ENCODE measurements at regions not wholly inside any gene's neighbourhood (a gene's known extent, or its start where the extent isn't known, plus 50 kb on each side); places are given as distances from the start of the nearest gene placed in this dataset.

DNA sequence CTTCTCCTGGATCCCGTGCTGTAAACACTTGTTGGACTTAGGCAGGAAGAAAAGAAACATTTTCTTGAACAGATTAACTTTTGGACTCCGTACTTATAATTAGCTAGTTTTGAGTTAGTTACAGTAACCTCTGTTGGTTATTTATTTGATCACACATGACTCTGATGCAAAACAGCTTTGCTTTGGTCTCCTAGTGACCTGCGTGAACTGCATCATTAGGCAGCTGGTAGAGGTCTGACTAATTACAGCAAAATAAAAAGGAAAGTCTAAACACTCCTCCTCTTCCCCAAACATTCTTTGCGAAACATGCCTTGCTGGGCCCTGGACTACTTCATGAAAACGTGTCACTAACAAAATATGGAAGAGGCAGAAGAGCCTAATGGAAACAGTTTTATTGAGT is 61.1 kb upstream of the ZFP64 start:
- no peak for TF ChIP-seq POLR2AphosphoS5 (IDR thresholded peaks at IDR 0.05; ENCODE audit: low read depth, low read length)
- no peak for TF ChIP-seq POLR2A (IDR thresholded peaks at IDR 0.05; ENCODE audit: low read depth, low read length)

Data from GM12892 (cell line).